Kidney epithelial cell (primary cell): ENCODE measurements at regions not wholly inside any gene's neighbourhood (a gene's known extent, or its start where the extent isn't known, plus 50 kb on each side); places are given as distances from the start of the nearest gene placed in this dataset.

Experiments used
- DNase-seq: peaks from one replicate; pipeline ENCODE4 v3.0.0-alpha.2; 2010; ENCODE audit warnings: low read depth
- H3K27me3 ChIP-seq: 2 replicates; pipeline ENCODE4 v1.6.0; 2011; ENCODE audit warnings: low read length; ENCODE audit not compliant: control insufficient read depth, insufficient read depth
- H3K36me3 ChIP-seq: 2 replicates; pipeline ENCODE4 v1.5.1; 2011; ENCODE audit warnings: low read length; ENCODE audit not compliant: control insufficient read depth, insufficient read depth
- H3K4me3 ChIP-seq: 2 replicates; pipeline ENCODE4 v1.5.1; 2011; ENCODE audit warnings: low read depth, mild to moderate bottlenecking, control low read depth, low read length
- CTCF ChIP-seq: IDR thresholded peaks from 2 replicates; pipeline ENCODE4 v1.5.1; 2011; ENCODE audit warnings: mild to moderate bottlenecking, moderate library complexity, low read length, control low read depth, inconsistent platforms; ENCODE audit not compliant: insufficient read depth, poor library complexity, severe bottlenecking

GRCh38 chr4:83767067-83767466, 231.2 kb downstream of the GPAT3 start:
- H3K27me3 ChIP-seq, result no peaks in the 10 kb centered on the region
- no peak for TF ChIP-seq CTCF
- H3K36me3 ChIP-seq, result no peaks in the 10 kb centered on the region
- no peak overlapping the region for H3K4me3 ChIP-seq
- no peak for DNase-seq

- no peak overlapping the region for H3K4me3 ChIP-seq
- no peaks in the 10 kb centered on the region for H3K27me3 ChIP-seq
- H3K36me3 ChIP-seq, result no peaks in the 10 kb centered on the region
- no peak for TF ChIP-seq CTCF
- no peak for DNase-seq
Measured at GRCh38 chr4:83759611-83760010, 223.7 kb downstream of the GPAT3 start.

GRCh38 chr4:83758285-83758684, 222.4 kb downstream of the GPAT3 start:
- no peak for TF ChIP-seq CTCF
- DNase-seq, result no peak

GRCh38 chr4:83757121-83757621, 221.3 kb downstream of the GPAT3 start:
- no peak for DNase-seq
- H3K27me3 ChIP-seq, result no peaks in the 10 kb centered on the region

More at GRCh38 chr4:83758285-83758684, 222.4 kb downstream of the GPAT3 start:
- no peaks in the 10 kb centered on the region for H3K27me3 ChIP-seq
- no peaks in the 10 kb centered on the region for H3K36me3 ChIP-seq
- no peak overlapping the region for H3K4me3 ChIP-seq

GRCh38 chr4:83753260-83753659, 217.4 kb downstream of the GPAT3 start:
- Histone ChIP-seq H3K27me3 (no peaks in the 10 kb centered on the region), H3K4me3 (no peak overlapping the region)
- TF ChIP-seq CTCF, result no peak

More at GRCh38 chr4:83757121-83757621, 221.3 kb downstream of the GPAT3 start:
- Histone ChIP-seq H3K4me3 (no peak overlapping the region), H3K36me3 (no peaks in the 10 kb centered on the region)
- no peak for TF ChIP-seq CTCF

GRCh38 chr4:83751336-83751949, 215.5 kb downstream of the GPAT3 start:
- H3K27me3 ChIP-seq, result no peaks in the 10 kb centered on the region
- TF ChIP-seq CTCF, result no peak
- H3K36me3 ChIP-seq, result no peaks in the 10 kb centered on the region
- no peak overlapping the region for H3K4me3 ChIP-seq
- DNase-seq, result peak; percentile 39

More at GRCh38 chr4:83753260-83753659, 217.4 kb downstream of the GPAT3 start:
- DNase-seq, result no peak
- H3K36me3 ChIP-seq, result no peaks in the 10 kb centered on the region
